Right ventricle myocardium inferior (tissue), 1 donor: ENCODE measurements at regions not wholly inside any gene's neighbourhood (a gene's known extent, or its start where the extent isn't known, plus 50 kb on each side); places are given as distances from the start of the nearest gene placed in this dataset.

Experiments used
- ATAC-seq: fragments of 200-7000 bp; cut with Tn5 transposase; one replicate; pipeline ENCODE4 v1.9.1; 2020; ENCODE audit warnings: mild to moderate bottlenecking, moderate library complexity
- DNase-seq: peaks from one replicate; pipeline ENCODE4 v3.0.0; 2021; ENCODE audit errors: missing footprints
- intact Hi-C: fragments of 100-400 bp; cut with DNase I; formaldehyde crosslinking; loops from one replicate; pipeline ENCODE4 v1.11.0; 2022
- donor health status: DM: no; HTN: yes; CAD: no; lungs with severe emphysema.

- intact Hi-C loops = no loop called here
- no peak for DNase-seq
- no peak for ATAC-seq
Observed at GRCh38 chr2:53460937-53461336, 306.7 kb upstream of the CHAC2 start.

- ATAC-seq = no peak
- intact Hi-C loops = no loop called here
- no peak for DNase-seq
Observed at GRCh38 chr2:53460347-53460746, 307.3 kb upstream of the CHAC2 start.

GRCh38 chr2:53455094-53455493 lies 312.5 kb upstream of the CHAC2 start:
- no peak for DNase-seq
- intact Hi-C loops = no loop called here
- no peak for ATAC-seq

- peak; percentile 45 for DNase-seq
- peak; percentile 75 for ATAC-seq
- intact Hi-C loops = no loop called here
Observed at GRCh38 chr2:53452957-53453748, 314.5 kb upstream of the CHAC2 start.

DNA sequence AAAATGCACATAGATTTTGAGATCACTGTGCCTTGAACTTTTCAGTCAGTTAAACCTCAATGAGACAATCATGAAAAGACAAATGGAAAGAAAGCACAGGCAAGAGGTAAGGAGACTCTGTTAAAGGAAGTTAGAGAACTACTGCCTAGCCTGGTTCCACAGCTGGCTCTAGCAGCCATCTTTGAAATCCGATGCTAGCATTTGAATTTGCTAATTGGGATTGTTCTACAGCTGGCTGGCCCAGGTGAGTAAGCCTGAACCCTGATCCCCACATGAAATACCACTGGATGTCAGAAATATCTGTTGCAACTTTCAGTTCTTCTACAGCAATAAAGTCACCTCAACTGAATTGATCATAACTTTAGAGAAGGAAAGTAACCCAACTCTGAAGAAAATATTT lies 315.2 kb upstream of the CHAC2 start:
- no peak for ATAC-seq
- DNase-seq = no peak
- intact Hi-C loops = no loop called here

GRCh38 chr2:53450923-53451322 lies 316.7 kb upstream of the CHAC2 start:
- no peak for DNase-seq
- no peak for ATAC-seq
- intact Hi-C loops = no loop called here

GRCh38 chr2:53448591-53448990 lies 319.0 kb upstream of the CHAC2 start:
- DNase-seq (no peak), ATAC-seq (no peak)
- intact Hi-C loops = no loop called here

DNA sequence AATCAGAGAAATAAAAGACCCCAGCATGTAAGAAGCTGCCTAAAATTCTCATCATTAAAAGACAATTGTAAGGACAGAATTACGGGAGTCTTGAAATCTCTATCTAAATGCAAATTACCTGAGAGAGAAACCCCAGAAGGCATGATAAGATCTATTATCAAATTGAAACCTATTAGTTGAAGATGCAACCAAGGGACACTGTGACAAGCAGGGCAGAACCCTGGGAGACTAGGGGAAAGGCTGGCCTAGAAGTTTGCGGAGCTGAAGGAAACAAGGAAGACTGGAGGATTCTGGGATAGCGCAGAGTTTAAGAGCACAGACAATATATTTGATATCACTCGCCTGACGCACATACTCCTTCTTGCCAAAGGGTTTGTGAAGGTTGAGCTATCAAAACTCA lies 319.5 kb upstream of the CHAC2 start:
- DNase-seq = no peak
- no peak for ATAC-seq
- intact Hi-C loops = no loop called here

- DNase-seq (no peak), ATAC-seq (no peak)
- intact Hi-C loops = no loop called here
Observed at GRCh38 chr2:53445383-53446070, 322.1 kb upstream of the CHAC2 start.

- ATAC-seq (no peak), DNase-seq (peak; percentile 67)
- intact Hi-C loops = no loop called here
Observed at GRCh38 chr2:53442783-53443182, 324.8 kb upstream of the CHAC2 start.

GRCh38 chr2:53442093-53442492 lies 325.5 kb upstream of the CHAC2 start:
- intact Hi-C loops = no loop called here
- no peak for DNase-seq
- ATAC-seq = no peak

DNA sequence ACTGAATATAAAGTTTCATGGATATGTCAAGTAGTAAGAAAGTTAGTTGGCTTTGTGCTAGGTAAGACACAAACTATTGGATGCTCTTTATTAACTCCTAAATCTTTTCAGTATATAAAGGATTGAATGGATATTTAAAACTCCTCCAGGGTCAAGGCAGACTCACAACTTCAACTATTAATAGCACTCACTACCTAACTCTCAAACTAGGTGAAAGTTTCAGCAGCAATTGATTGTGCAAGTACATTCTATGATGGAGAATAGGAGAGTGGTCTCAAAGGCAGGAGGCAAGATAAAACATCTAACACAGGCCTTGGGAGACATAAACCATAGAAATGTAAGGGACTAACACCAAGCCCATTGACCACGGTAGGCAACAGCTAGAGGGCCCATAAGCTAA lies 328.9 kb upstream of the CHAC2 start:
- intact Hi-C loops = no loop called here
- DNase-seq (no peak), ATAC-seq (no peak)

DNA sequence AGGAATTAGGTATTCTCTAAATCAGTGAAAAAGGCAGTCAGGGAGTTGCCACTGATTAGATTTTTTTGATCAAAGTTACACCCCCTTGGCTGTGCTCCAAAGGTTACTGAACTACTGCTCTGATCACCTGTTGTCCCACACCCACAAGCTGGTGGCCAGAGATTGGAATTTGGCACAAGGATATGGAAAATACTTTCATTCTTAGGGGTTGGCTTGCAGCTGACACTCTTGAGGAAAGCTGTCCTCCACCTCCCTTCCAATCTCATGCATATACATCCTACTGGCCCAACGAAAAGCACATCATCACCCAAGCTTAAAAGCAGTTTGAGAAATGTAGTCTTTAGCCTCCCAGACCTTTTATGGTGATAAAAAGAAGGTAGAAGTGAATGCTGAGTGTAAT lies 329.5 kb upstream of the CHAC2 start:
- no peak for DNase-seq
- no peak for ATAC-seq
- intact Hi-C loops = no loop called here

DNA sequence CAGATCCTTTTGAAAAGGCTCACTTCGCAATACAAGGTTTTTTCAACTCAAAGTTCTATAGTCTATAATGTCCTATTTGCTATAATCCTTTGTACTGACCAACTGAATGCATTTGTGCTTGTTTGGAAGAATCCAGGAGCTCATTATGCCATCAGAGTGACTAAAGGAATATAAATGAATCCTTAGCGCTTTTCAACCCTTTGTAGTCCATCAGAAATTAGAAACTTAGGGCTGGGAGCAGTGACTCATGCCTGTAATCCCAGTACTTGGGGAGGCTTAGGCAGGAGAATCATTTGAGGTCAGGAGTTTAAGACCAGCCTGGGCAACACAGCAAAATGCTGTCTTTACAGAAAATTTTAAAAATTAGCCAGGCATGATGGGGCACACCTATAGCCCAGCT lies 330.2 kb upstream of the CHAC2 start:
- intact Hi-C loops = no loop called here
- ATAC-seq (no peak), DNase-seq (no peak)

DNA sequence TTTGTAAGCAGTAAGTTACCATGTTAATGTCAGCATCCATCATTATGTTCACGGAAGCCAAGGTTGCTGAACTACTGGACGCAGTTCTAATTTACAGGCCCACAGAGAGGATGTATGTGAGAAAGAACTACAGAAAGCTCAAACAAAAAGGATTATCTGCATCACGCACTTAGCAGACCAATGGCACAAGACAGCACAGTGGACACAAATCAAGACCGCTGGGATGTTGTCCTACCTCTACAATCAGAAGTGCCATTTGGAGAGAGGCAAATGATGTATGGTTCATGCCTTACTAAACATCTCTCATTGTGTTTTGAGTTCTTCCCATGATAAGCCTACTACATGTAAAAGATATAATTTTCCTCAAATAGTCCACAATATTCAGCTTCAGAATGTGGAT lies 330.7 kb upstream of the CHAC2 start:
- DNase-seq = no peak
- intact Hi-C loops = no loop called here
- no peak for ATAC-seq

- intact Hi-C loops = no loop called here
- no peak for ATAC-seq
- no peak for DNase-seq
Observed at GRCh38 chr2:53435610-53436009, 332.0 kb upstream of the CHAC2 start.

DNA sequence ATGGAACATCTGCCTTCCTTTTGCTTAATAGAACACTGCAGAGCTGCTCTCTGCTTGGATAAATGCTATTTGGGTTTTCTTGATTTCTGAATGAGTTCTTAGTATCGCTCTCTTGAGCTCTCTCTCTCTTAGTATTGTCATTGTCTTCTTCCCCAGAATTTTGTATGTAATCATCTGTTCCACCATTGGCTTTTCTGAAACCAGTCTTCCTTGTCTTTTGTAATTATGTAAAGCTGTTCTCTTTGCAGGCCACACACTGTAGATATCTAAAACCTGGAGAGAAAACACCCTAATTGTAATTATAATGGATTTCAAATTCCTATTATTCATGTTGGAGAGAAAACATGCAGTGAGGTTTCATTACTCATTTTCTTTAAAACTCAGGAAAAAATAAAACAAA lies 333.1 kb upstream of the CHAC2 start:
- intact Hi-C loops = no loop called here
- ATAC-seq (no peak), DNase-seq (no peak)

- intact Hi-C loops = no loop called here
- ATAC-seq (no peak), DNase-seq (no peak)
Observed at GRCh38 chr2:53432936-53433335, 334.7 kb upstream of the CHAC2 start.

DNA sequence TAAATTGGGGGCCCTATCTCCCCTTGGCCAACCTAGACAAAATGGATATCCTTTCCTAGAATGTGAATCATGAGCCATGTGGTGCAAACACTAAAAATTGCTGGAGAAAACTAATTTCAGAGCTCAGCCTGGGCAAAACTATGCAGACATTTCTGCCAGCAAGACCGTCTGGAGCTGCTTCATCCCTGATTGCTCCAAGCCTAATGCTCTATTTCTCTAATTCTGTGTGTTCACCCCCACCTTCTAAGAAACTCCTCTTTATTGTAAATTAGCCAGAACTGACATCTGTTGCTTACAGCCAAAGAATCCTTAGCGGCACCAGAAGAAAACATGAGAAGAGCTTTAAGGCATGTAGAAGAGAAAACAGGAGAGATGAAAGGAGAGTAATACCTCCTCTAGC lies 337.7 kb upstream of the CHAC2 start:
- ATAC-seq (no peak), DNase-seq (no peak)
- intact Hi-C loops = no loop called here

GRCh38 chr2:53424902-53425301 lies 342.7 kb upstream of the CHAC2 start:
- intact Hi-C loops = no loop called here
- DNase-seq (no peak), ATAC-seq (no peak)

DNA sequence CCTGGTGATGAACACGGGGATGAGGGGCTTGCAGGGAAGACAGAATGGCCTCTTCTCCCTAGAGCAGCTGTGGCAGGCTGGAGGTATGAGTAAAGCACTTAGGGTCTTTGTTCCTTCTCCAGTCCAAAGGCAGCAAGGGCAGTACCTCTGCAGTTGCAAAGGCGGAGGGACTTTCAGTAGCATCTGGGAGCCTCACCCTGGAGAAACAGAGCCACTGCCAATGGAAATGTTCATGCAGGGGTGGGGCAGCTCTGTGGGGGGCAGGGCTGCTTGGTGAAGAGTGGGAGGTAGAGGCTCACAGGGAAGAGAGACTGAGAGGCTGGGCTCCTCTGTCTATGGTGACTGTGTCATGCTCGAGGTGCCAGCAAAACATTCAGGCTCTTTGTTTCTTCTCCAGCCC lies 344.1 kb upstream of the CHAC2 start:
- intact Hi-C loops = no loop called here
- DNase-seq = no peak
- no peak for ATAC-seq
